RWPE1 (cell line): ENCODE measurements at regions not wholly inside any gene's neighbourhood (a gene's known extent, or its start where the extent isn't known, plus 50 kb on each side); places are given as distances from the start of the nearest gene placed in this dataset.

Experiments
- CTCF ChIA-PET: fragments of 350-600 bp; sonication (Branson Sonifier 250); formaldehyde crosslinking; extraction: SDS; loops from one replicate; lab custom pipeline; 2021; lab: Yijun Ruan, JAX
- POLR2A ChIA-PET: fragments of 400-600 bp; formaldehyde crosslinking; extraction: SDS; loops from one replicate; lab custom pipeline; 2020; ENCODE audit warnings: antibody characterized with exemption; ENCODE audit not compliant: low non-redundant PET; lab: Yijun Ruan, JAX
- DNase-seq: peaks from one replicate; pipeline ENCODE4 v3.0.0; 2012; ENCODE audit warnings: low spot score
- H3K27ac ChIP-seq: fragments of 450-650 bp; 2 replicates; pipeline ENCODE4 v1.5.1; 2017
- CTCF ChIP-seq: fragments of 450-650 bp; conservative IDR thresholded peaks from 2 replicates; pipeline ENCODE4 v1.5.1; 2017; ENCODE audit warnings: low read depth, mild to moderate bottlenecking

DNA sequence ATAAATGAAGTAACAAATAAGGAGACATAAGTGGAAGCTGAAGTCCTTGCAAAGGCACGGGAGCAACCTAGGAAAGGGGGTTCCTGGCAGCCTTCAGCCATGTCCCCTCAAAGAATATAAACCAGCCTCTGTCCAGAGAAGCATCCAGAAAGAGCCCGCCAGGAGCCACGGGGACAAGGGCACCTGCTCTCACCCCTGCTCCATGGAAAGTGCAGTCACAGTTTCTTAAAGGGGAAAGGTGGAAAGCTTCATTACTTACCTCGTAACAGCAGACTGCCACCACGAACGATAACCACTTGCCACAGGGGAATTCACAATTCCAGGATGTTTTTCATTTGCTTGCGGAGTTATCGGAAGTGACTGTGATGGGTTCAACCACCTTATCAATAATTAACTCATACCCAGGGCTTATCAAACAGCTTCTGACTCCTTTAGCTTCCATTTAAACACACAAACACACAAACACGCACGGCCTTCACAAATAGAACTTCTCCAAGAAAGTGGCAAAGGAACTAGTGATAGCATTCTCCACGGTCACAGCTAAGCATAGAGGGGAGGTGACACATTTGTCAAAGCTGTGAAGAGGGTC lies 134.2 kb upstream of the IGF1R start:
- no peak for TF ChIP-seq CTCF
- ChIA-PET POLR2A (no interaction called here), CTCF (interaction anchor here (0.6 kb wide), 3 partner anchors 34 to 367 kb away, joined by 3 read pairs; no protein-coding TSS in a partner anchor)
- H3K27ac ChIP-seq = no peak overlapping the region
- DNase-seq = no peak

- ChIA-PET CTCF (interaction anchor here (0.5 to 1.7 kb wide), 34 partner anchors 10 to 560 kb away, joined by 3 to 10 read pairs (median 4); partner anchors contain the start of gene IGF1R), POLR2A (interaction anchor here (0.6 kb wide), 1 partner anchor 130 kb away, joined by 3 read pairs; the partner anchor contains the start of gene IGF1R)
- no peak overlapping the region for H3K27ac ChIP-seq
- DNase-seq = peak; percentile 75
- TF ChIP-seq CTCF = peak; percentile 97
These were observed 129.3 kb upstream of the IGF1R start for GRCh38 chr15:98518823-98519561.

GRCh38 chr15:98519767-98520550 lies 128.4 kb upstream of the IGF1R start:
- no peak for TF ChIP-seq CTCF
- H3K27ac ChIP-seq = no peak overlapping the region
- DNase-seq = no peak
- CTCF ChIA-PET = interaction anchor here (0.6 to 1.7 kb wide), 19 partner anchors 9 to 589 kb away, joined by 3 to 10 read pairs (median 4); partner anchors contain the start of gene IGF1R
- POLR2A ChIA-PET = no interaction called here

GRCh38 chr15:98522127-98522526 lies 126.2 kb upstream of the IGF1R start:
- ChIA-PET CTCF (interaction anchor here (0.6 kb wide), 1 partner anchor 549 kb away, joined by 6 read pairs; no protein-coding TSS in a partner anchor), POLR2A (no interaction called here)
- TF ChIP-seq CTCF = no peak
- no peak overlapping the region for H3K27ac ChIP-seq
- no peak for DNase-seq

- ChIA-PET POLR2A (interaction anchor here (0.7 kb wide), 1 partner anchor 143 kb away, joined by 4 read pairs; no protein-coding TSS in a partner anchor), CTCF (interaction anchor here (0.8 to 1.0 kb wide), 2 partner anchors 133 to 137 kb away, joined by 3 to 4 read pairs; no protein-coding TSS in a partner anchor)
- DNase-seq = no peak
- TF ChIP-seq CTCF = no peak
- H3K27ac ChIP-seq = no peak overlapping the region
These were observed 124.3 kb upstream of the IGF1R start for GRCh38 chr15:98523912-98524662.
